ENCODE measurements at regions not wholly inside any gene's neighbourhood (a gene's known extent, or its start where the extent isn't known, plus 50 kb on each side); places are given as distances from the start of the nearest gene placed in this dataset.
"Not testable (repeated sequence)": the region's sequence is repeated elsewhere in the genome, so short reads cannot be mapped to it uniquely, and the experiment has no call there.

- no peak for DNase-seq
These were observed 571.3 kb downstream of the GABRG2 start for GRCh38 chr5:162638849-162639248.

- no peak for DNase-seq
These were observed 573.7 kb downstream of the GABRG2 start for GRCh38 chr5:162641142-162641813.

- DNase-seq: no peak
These were observed 587.3 kb downstream of the GABRG2 start for GRCh38 chr5:162654661-162655405.

- DNase-seq: no peak
These were observed 589.5 kb downstream of the GABRG2 start for GRCh38 chr5:162657076-162657475.

GRCh38 chr5:162664846-162665245 lies 597.3 kb downstream of the GABRG2 start:
- DNase-seq: no peak

- DNase-seq: no peak
These were observed 601.4 kb downstream of the GABRG2 start for GRCh38 chr5:162668926-162669325.

- DNase-seq: no peak
These were observed 604.5 kb downstream of the GABRG2 start for GRCh38 chr5:162672061-162672460.

GRCh38 chr5:162683284-162683683 lies 615.7 kb downstream of the GABRG2 start:
- no peak for DNase-seq

GRCh38 chr5:162684145-162684544 lies 616.6 kb downstream of the GABRG2 start:
- no peak for DNase-seq

- DNase-seq: no peak
These were observed 617.7 kb downstream of the GABRG2 start for GRCh38 chr5:162685302-162685701.

GRCh38 chr5:162696272-162696671 lies 628.7 kb downstream of the GABRG2 start:
- DNase-seq: not testable (repeated sequence)

GRCh38 chr5:162699361-162699760 lies 631.8 kb downstream of the GABRG2 start:
- no peak for DNase-seq

- DNase-seq: no peak
These were observed 636.3 kb downstream of the GABRG2 start for GRCh38 chr5:162703914-162704313.

- no peak for DNase-seq
These were observed 643.7 kb downstream of the GABRG2 start for GRCh38 chr5:162711244-162711643.

- DNase-seq: no peak
These were observed 652.1 kb downstream of the GABRG2 start for GRCh38 chr5:162719720-162720119.

- DNase-seq: no peak
These were observed 653.6 kb downstream of the GABRG2 start for GRCh38 chr5:162721125-162721524.

GRCh38 chr5:162752612-162753011 lies 684.8 kb upstream of the CCNG1 start:
- DNase-seq: no peak

GRCh38 chr5:162762119-162762518 lies 675.3 kb upstream of the CCNG1 start:
- DNase-seq: no peak

GRCh38 chr5:162769019-162769418 lies 668.4 kb upstream of the CCNG1 start:
- no peak for DNase-seq

- DNase-seq: no peak
These were observed 651.7 kb upstream of the CCNG1 start for GRCh38 chr5:162785673-162786072.

GRCh38 chr5:162786234-162786633 lies 651.2 kb upstream of the CCNG1 start:
- no peak for DNase-seq

- no peak for DNase-seq
These were observed 640.9 kb upstream of the CCNG1 start for GRCh38 chr5:162796507-162796906.

GRCh38 chr5:162800301-162800700 lies 637.1 kb upstream of the CCNG1 start:
- DNase-seq: no peak

GRCh38 chr5:162801235-162801634 lies 636.2 kb upstream of the CCNG1 start:
- DNase-seq: no peak

- no peak for DNase-seq
These were observed 631.2 kb upstream of the CCNG1 start for GRCh38 chr5:162806195-162806594.

All from midbrain (tissue), 1 donor.